GM06990 (cell line): ENCODE measurements at regions not wholly inside any gene's neighbourhood (a gene's known extent, or its start where the extent isn't known, plus 50 kb on each side); places are given as distances from the start of the nearest gene placed in this dataset.

Experiments used
- DNase-seq: peaks from one replicate; pipeline ENCODE4 v3.0.0-alpha.2; 2011; ENCODE audit not compliant: insufficient read length; ENCODE audit errors: extremely low read depth
- H3K27me3 ChIP-seq: replicated peaks from 2 replicates; pipeline ENCODE4 v1.6.0; 2011; ENCODE audit warnings: low read length; ENCODE audit not compliant: control insufficient read depth, insufficient read depth
- H3K36me3 ChIP-seq: 2 replicates; pipeline ENCODE4 v1.5.1; 2011; ENCODE audit warnings: low read length; ENCODE audit not compliant: control insufficient read depth, insufficient read depth
- H3K4me3 ChIP-seq: replicated peaks from 2 replicates; pipeline ENCODE4 v1.5.1; 2011; ENCODE audit warnings: low read depth, mild to moderate bottlenecking, control low read depth, low read length
- TF ChIP-seq, protein P1 (sequence below): IDR thresholded peaks from 2 replicates; pipeline ENCODE4 v1.5.1; 2011; ENCODE audit warnings: low read length, control low read depth, mild to moderate bottlenecking, inconsistent platforms; ENCODE audit not compliant: insufficient read depth, poor library complexity, severe bottlenecking

DNA sequence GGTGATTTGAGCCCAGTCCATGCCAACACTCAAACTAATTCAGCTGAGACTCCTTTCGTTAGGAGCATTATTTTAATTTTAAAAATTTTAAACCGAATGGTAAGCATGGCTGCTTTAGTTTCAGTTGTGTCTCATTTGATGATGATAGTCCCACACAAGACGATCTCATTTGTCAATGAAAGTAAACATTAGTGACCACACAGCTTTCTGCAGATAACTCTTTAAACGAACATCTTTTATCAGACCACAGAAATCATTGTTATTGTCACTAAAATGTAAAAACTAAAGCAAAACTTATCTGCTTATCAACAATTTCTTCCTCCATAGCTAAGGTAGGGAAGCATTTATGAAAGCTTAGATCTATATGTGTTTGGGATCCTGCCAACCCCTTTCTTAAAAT, 382.2 kb downstream of the ZFHX3 start:
- no peaks in the 10 kb centered on the region for H3K27me3 ChIP-seq
- DNase-seq: no peak
- TF ChIP-seq, protein P1, sequence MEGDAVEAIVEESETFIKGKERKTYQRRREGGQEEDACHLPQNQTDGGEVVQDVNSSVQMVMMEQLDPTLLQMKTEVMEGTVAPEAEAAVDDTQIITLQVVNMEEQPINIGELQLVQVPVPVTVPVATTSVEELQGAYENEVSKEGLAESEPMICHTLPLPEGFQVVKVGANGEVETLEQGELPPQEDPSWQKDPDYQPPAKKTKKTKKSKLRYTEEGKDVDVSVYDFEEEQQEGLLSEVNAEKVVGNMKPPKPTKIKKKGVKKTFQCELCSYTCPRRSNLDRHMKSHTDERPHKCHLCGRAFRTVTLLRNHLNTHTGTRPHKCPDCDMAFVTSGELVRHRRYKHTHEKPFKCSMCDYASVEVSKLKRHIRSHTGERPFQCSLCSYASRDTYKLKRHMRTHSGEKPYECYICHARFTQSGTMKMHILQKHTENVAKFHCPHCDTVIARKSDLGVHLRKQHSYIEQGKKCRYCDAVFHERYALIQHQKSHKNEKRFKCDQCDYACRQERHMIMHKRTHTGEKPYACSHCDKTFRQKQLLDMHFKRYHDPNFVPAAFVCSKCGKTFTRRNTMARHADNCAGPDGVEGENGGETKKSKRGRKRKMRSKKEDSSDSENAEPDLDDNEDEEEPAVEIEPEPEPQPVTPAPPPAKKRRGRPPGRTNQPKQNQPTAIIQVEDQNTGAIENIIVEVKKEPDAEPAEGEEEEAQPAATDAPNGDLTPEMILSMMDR: no peak

GRCh38 chr16:72664509-72665408, 383.2 kb downstream of the ZFHX3 start:
- TF ChIP-seq, protein P1: no peak
- no peaks in the 10 kb centered on the region for H3K27me3 ChIP-seq

More for the DNA sequence above, 382.2 kb downstream of the ZFHX3 start:
- no peaks in the 10 kb centered on the region for H3K36me3 ChIP-seq
- H3K4me3 ChIP-seq: peak overlapping the region; percentile 84

GRCh38 chr16:72664056-72664508, 383.8 kb downstream of the ZFHX3 start:
- peak overlapping the region; percentile 84 for H3K4me3 ChIP-seq
- DNase-seq: no peak
- no peaks in the 10 kb centered on the region for H3K36me3 ChIP-seq
- TF ChIP-seq, protein P1: no peak
- no peaks in the 10 kb centered on the region for H3K27me3 ChIP-seq

More at GRCh38 chr16:72664509-72665408, 383.2 kb downstream of the ZFHX3 start:
- Histone ChIP-seq H3K4me3 (peak overlapping the region; percentile 84), H3K36me3 (no peaks in the 10 kb centered on the region)
- DNase-seq: peak; percentile 92

GRCh38 chr16:72658888-72659717, 388.8 kb downstream of the ZFHX3 start:
- DNase-seq: no peak
- TF ChIP-seq, protein P1: no peak
- Histone ChIP-seq H3K36me3 (no peaks in the 10 kb centered on the region), H3K4me3 (no peak overlapping the region), H3K27me3 (no peaks in the 10 kb centered on the region)

GRCh38 chr16:72657791-72658190, 390.1 kb downstream of the ZFHX3 start:
- peak; percentile 54 for DNase-seq
- TF ChIP-seq, protein P1: peak; percentile 19
- H3K27me3 ChIP-seq: no peaks in the 10 kb centered on the region
- H3K36me3 ChIP-seq: no peaks in the 10 kb centered on the region
- no peak overlapping the region for H3K4me3 ChIP-seq
